RPMI8226 (cell line): ENCODE measurements at regions not wholly inside any gene's neighbourhood (a gene's known extent, or its start where the extent isn't known, plus 50 kb on each side); places are given as distances from the start of the nearest gene placed in this dataset.

Experiments
- DNase-seq: peaks from one replicate; pipeline ENCODE4 v3.0.0-alpha.2; 2015

GRCh38 chr1:38125837-38126520 lies 79.4 kb upstream of the POU3F1 start:
- no peak for DNase-seq

- no peak for DNase-seq
Measured at GRCh38 chr1:38125016-38125415, 78.4 kb upstream of the POU3F1 start.

DNA sequence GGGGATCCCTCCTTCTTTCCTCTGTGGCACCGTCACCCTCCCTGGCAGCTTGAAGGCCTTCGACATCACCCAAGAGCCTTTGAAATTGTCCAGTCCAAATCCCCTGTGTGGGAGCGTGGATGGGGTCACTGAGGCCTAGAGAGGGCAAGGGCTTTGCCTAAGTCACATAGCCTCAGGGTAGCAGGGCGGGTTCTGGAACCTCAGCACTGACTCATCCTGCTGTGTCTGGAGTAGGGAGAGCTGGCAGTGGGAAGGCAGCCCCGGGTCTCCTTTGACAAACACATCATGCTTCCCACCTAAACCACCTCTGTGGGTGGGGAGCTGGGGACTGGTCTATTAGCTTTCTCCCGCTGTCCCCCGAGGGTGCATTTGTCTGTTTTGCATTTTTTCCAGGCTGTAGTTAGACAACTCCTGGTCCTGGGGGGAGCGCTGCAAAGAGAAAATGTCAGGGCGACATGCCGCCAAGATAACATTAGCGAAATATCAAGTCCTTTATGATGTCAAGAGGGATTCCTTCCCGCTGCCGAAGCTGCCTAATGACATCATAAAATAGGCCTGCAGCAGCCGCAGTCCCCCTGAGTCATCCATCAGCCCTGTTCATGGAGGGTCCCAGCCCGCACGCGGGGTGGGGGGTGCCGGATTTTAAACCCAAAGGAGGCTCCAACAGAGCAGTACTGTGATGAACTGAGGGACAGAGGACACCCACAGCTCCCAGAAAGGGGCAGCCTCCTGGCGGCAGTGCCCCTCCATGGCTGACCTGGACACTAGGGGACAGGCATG lies 77.0 kb upstream of the POU3F1 start:
- no peak for DNase-seq

GRCh38 chr1:38121231-38121680 lies 74.7 kb upstream of the POU3F1 start:
- no peak for DNase-seq

- no peak for DNase-seq
Measured at GRCh38 chr1:38120552-38121230, 74.1 kb upstream of the POU3F1 start.

- no peak for DNase-seq
Measured at GRCh38 chr1:38118976-38119375, 72.4 kb upstream of the POU3F1 start.

GRCh38 chr1:38117444-38117887 lies 70.9 kb upstream of the POU3F1 start:
- peak; percentile 32 for DNase-seq

- no peak for DNase-seq
Measured at GRCh38 chr1:38115682-38116202, 69.1 kb upstream of the POU3F1 start.

DNA sequence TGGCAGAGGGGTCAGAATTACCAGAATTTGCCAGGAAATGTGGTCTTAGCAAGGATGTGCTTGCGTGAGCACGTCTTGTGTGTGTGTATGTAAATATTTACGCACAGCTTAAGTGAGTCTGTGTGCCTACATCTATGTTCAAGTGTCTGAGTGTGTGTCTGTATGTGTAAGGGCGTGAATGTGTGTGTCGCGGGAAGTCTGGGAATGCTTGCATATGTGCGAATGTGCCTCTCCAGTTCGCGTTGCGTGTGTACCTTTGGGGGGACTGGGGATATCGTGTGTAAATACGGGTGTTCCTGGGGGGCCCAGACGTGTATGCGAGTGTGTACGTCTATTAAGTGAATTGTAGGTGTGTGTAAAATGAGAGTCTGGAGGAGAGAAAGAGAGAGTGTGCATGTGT lies 68.6 kb upstream of the POU3F1 start:
- no peak for DNase-seq

DNA sequence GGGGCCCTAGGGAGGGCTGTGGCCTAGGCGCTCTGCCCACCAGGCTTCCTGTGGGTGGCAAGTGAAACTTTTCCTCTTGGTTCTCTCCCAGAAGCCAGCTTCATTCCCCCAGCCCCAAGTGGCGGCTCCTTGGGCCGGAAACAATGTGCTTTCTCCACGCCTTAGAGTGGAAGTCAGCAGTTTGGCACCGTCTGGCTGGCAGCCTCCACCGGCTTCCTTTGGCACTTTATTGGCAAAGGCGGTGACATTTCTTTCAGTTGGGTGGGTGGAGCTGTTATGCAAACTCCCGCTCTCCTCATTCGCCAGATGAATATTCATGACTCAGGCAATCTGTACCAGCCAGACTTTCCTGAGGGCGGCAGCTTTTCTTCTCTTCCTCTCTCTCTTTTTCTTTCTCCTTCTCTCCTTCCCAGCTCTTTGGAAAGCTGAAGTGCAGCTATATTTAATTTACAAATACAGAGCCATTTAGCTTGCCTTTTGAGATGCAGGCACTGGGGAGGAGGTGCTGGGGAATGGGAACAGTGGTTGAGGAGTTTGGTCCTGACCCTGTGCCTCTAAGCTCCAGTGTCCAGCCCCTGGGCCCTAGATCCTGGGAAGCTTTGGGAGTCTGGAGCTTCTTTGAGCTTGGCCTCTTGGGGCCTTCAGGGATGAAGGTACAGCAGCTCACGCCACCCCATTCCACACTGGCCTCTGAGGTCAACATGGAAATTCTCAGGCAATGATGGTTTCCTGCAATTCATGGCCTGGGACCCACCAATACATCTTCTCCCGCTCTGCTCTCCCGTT lies 67.8 kb upstream of the POU3F1 start:
- DNase-seq: peak; percentile 70

DNA sequence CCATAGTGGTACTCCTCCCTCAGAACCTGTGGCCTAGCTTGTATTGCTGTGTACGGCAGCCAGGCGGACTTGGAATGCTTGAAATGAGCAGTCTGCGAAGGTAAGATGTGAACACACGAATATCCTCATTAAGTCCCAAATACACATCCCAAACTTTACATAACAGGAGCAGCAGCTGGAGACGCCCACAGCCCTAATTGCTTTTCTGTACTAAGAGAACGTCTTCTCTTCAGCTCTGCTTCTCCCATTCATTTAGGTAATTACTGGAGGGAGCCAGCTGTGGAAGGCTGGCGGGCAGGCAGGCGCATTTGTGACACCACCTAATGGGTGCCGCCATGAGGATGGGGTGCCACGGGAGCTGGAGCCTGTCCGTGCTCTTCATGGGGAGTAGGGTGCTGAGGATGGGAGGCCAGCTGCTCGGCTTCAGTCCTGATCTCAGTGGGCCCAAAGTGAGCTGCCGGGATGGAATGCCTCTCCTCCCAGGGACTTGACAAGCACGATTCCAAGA lies 66.6 kb upstream of the POU3F1 start:
- DNase-seq: no peak

DNA sequence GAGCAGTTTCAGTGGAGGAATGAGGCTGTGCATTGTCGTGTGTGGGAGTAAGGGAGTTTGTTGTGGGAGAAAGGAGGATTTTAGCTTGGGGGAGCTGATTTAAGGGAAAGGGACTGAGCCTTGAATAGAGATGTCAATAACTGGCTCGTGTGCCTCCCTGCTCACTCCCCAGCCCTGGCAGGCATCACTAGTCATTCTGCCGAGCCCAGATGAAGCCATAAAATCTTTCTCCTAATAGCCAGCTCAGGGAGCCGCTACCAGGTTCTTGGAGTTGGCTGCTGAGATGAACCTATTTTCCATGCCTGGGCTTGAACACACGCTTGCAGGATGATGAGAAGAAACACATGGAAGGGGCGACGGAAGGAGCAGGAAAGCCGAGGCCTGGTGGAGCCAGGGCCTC lies 65.0 kb upstream of the POU3F1 start:
- no peak for DNase-seq

DNA sequence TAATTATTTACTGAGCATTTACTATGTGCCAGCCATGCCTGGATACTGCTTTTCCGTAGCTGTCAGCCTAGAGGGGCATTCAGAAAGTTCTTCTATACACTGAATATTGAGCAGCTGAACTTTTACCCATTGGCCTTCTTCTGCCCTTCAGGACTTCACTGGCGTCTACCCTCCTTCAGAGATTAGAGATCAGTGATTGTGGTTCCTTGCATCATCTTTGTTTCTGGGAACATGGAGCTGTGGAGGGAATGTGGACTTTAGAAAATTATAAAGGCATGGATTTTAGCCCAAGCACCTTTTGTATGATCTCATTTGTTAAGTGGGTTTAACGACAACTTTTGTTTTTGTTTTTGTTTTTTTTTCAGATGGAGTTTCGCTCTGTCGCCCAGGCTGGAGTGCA lies 58.7 kb upstream of the POU3F1 start:
- no peak for DNase-seq

GRCh38 chr1:38102636-38103035 lies 56.0 kb upstream of the POU3F1 start:
- no peak for DNase-seq

GRCh38 chr1:38101037-38101785 lies 54.6 kb upstream of the POU3F1 start:
- no peak for DNase-seq

GRCh38 chr1:38098101-38098847 lies 51.7 kb upstream of the POU3F1 start:
- DNase-seq: no peak

DNA sequence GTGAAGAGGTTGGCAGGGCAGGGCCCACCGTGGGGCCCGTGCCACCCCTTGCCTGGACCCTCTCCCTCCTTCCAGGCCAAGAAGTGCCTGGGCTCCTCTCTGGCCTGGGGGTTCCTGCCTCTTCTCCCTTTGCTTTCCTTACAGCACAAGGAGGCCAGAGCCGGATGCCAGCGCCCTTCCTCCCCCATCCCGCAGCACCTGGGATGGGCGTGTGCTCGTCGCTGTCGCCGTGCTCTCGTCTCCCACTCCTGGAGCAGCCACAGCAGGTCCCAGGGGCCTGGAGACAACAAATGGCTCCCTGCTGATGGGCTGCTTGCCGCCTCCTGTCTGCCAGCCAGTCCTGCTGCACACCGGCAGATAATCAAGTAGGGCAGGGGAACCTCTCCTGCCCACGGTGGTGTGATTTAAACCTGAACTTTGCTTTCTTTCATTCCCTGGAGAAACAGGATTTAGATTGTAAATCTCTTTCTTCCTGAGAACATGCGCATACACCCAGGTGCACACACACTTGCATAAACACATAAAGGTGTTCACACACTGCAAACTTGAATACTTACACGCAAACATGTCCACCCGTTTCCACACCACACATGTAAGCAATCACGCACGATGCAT lies 50.8 kb upstream of the POU3F1 start:
- no peak for DNase-seq
